ENCODE measurements at regions not wholly inside any gene's neighbourhood (a gene's known extent, or its start where the extent isn't known, plus 50 kb on each side); places are given as distances from the start of the nearest gene placed in this dataset.

GRCh38 chr16:87051526-87052320, 265.5 kb downstream of the C16orf95 start:
- no peak for TF ChIP-seq CTCF (IDR thresholded peaks at IDR 0.05; ENCODE audit: low read depth, low read length)
- H3K4me3 ChIP-seq (ENCODE audit: low read depth, low read length): no peak overlapping the region

GRCh38 chr16:87052506-87052905, 264.7 kb downstream of the C16orf95 start:
- TF ChIP-seq CTCF (IDR thresholded peaks at IDR 0.05; ENCODE audit: low read depth, low read length): no peak
- no peak overlapping the region for H3K4me3 ChIP-seq (ENCODE audit: low read depth, low read length)

- no peak overlapping the region for H3K4me3 ChIP-seq (ENCODE audit: low read depth, low read length)
- no peak for TF ChIP-seq CTCF (IDR thresholded peaks at IDR 0.05; ENCODE audit: low read depth, low read length)
These were observed 263.9 kb downstream of the C16orf95 start for GRCh38 chr16:87053016-87053982.

- TF ChIP-seq CTCF (IDR thresholded peaks at IDR 0.05; ENCODE audit: low read depth, low read length): no peak
- H3K4me3 ChIP-seq (ENCODE audit: low read depth, low read length): no peak overlapping the region
These were observed 263.0 kb downstream of the C16orf95 start for GRCh38 chr16:87054154-87054553.

GRCh38 chr16:87054856-87055255, 262.3 kb downstream of the C16orf95 start:
- TF ChIP-seq CTCF (IDR thresholded peaks at IDR 0.05; ENCODE audit: low read depth, low read length): no peak
- H3K4me3 ChIP-seq (ENCODE audit: low read depth, low read length): no peak overlapping the region

GRCh38 chr16:87056083-87056482, 261.1 kb downstream of the C16orf95 start:
- 0 out of 2 replicates have a peak, but pooled peaks have one; percentile 17 for TF ChIP-seq CTCF (IDR thresholded peaks at IDR 0.05; ENCODE audit: low read depth, low read length)
- H3K4me3 ChIP-seq (ENCODE audit: low read depth, low read length): no peak overlapping the region
